ENCODE measurements at regions not wholly inside any gene's neighbourhood (a gene's known extent, or its start where the extent isn't known, plus 50 kb on each side); places are given as distances from the start of the nearest gene placed in this dataset.
"Not testable (repeated sequence)": the region's sequence is repeated elsewhere in the genome, so short reads cannot be mapped to it uniquely, and the experiment has no call there.

DNA sequence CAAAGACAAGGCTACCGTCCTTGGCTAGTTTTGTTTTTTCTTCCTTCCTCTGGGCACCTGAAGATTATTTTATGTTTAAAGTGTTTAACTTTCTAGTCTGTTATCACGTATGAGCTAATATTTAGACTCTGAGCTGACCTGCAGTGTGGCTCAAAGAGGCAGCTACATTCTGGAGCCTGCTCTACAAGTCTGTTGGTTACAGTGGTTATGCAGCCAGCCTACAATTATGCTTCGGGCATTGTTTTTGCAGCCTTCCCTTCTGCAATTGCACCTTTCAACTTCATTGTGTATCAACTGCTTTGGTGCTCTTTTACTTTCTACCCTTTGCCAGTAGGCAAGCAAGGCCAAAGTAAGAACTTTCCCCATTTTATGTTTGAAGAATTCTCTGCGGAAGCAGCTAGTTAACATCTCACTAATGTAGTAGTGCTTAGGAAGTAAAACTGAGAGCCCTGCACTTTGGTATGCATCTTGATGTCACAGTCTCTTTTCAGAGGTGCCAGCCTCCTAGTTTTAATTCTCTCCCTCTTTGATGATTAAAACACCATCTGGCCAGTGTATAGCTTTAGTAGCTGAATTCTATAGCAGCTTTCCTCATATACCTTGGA lies 322.1 kb downstream of the FAM170A start:
- TF ChIP-seq MYC (IDR thresholded peaks at IDR 0.05; ENCODE audit: low read depth, low read length), result no peak
- TF ChIP-seq, protein P1, sequence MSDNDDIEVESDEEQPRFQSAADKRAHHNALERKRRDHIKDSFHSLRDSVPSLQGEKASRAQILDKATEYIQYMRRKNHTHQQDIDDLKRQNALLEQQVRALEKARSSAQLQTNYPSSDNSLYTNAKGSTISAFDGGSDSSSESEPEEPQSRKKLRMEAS (IDR thresholded peaks at IDR 0.05; ENCODE audit: low read depth, low read length), result no peak
- DNase-seq (ENCODE audit: low read depth), result no peak
- no peak overlapping the region for H3K4me3 ChIP-seq (ENCODE audit: low read depth, low read length)

DNA sequence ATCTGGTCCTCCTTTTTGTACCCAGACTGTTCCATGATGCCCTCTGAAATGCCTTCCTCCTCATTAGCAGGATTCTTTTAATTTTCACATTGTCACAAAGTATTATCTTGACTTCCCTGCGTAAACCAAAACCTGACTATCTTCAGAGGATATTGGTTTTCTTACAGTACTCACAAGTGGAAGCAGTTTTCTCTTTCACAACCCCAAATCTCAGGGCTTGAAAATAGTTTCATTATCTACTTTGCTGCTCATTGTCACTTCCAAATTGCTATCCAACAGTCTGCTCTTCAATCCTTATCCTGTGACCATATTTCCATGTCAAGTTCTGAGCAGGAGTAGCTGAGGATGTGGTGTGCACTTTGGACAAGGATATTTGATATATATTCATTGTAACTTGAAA lies 324.1 kb downstream of the FAM170A start:
- H3K4me3 ChIP-seq (ENCODE audit: low read depth, low read length), result no peak overlapping the region
- DNase-seq (ENCODE audit: low read depth), result no peak
- TF ChIP-seq, protein P2, sequence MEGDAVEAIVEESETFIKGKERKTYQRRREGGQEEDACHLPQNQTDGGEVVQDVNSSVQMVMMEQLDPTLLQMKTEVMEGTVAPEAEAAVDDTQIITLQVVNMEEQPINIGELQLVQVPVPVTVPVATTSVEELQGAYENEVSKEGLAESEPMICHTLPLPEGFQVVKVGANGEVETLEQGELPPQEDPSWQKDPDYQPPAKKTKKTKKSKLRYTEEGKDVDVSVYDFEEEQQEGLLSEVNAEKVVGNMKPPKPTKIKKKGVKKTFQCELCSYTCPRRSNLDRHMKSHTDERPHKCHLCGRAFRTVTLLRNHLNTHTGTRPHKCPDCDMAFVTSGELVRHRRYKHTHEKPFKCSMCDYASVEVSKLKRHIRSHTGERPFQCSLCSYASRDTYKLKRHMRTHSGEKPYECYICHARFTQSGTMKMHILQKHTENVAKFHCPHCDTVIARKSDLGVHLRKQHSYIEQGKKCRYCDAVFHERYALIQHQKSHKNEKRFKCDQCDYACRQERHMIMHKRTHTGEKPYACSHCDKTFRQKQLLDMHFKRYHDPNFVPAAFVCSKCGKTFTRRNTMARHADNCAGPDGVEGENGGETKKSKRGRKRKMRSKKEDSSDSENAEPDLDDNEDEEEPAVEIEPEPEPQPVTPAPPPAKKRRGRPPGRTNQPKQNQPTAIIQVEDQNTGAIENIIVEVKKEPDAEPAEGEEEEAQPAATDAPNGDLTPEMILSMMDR (IDR thresholded peaks at IDR 0.05; ENCODE audit: low read depth, low read length), result no peak
- no peak for TF ChIP-seq MYC (IDR thresholded peaks at IDR 0.05; ENCODE audit: low read depth, low read length)
- TF ChIP-seq, protein P1 (IDR thresholded peaks at IDR 0.05; ENCODE audit: low read depth, low read length), result no peak
- TF ChIP-seq POLR2A (IDR thresholded peaks at IDR 0.05; ENCODE audit: extremely low read depth, insufficient read length), result no peak

DNA sequence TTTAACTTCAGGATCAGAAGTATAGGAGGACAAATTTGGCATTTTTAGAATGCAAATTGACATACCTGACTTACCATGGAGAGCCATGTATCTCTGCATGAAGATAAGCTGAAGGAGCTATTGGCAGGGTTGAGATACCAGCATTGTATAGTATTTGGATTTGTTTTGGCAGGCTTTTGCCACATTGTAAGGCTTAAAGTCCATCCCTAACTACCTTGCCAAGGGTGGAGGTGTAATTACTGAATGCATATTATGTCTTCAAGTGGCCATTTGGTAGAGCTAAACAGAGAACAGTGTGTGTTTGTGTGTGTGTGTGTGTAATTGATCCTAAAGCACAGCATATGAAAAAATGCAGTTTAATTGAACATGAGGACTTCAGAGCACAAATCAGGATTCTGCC lies 324.7 kb downstream of the FAM170A start:
- TF ChIP-seq POLR2A (IDR thresholded peaks at IDR 0.05; ENCODE audit: extremely low read depth, insufficient read length) (no peak), MYC (IDR thresholded peaks at IDR 0.05; ENCODE audit: low read depth, low read length) (no peak)
- TF ChIP-seq, protein P2 (IDR thresholded peaks at IDR 0.05; ENCODE audit: low read depth, low read length), result no peak
- TF ChIP-seq, protein P1 (IDR thresholded peaks at IDR 0.05; ENCODE audit: low read depth, low read length), result no peak
- H3K4me3 ChIP-seq (ENCODE audit: low read depth, low read length), result no peak overlapping the region

DNA sequence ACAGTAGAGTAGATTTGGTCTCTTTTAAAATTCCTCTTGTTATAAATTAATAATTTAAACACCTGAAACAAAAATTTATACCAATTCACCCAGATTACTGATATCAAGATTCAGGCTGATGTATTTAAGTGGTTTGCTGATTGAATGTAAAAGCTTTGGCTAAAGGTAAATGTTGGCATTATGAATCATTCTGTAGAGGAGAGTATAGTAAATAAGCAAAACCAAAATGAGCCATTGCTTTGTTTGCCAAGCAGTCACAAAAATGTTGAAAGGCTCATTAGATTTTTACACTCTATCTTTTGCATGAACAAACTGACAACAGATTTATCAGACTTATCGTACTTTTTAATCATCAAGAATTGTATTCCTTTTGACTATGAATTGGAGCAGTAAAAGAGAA lies 332.6 kb downstream of the FAM170A start:
- H3K4me3 ChIP-seq (ENCODE audit: low read depth, low read length), result no peak overlapping the region
- TF ChIP-seq POLR2A (IDR thresholded peaks at IDR 0.05; ENCODE audit: extremely low read depth, insufficient read length), result no peak
- TF ChIP-seq MYC (IDR thresholded peaks at IDR 0.05; ENCODE audit: low read depth, low read length), result no peak
- TF ChIP-seq, protein P1 (IDR thresholded peaks at IDR 0.05; ENCODE audit: low read depth, low read length), result no peak
- TF ChIP-seq, protein P2 (IDR thresholded peaks at IDR 0.05; ENCODE audit: low read depth, low read length), result no peak
- no peak for DNase-seq (ENCODE audit: low read depth)

More for the DNA sequence above, 324.7 kb downstream of the FAM170A start:
- DNase-seq (ENCODE audit: low read depth), result no peak

DNA sequence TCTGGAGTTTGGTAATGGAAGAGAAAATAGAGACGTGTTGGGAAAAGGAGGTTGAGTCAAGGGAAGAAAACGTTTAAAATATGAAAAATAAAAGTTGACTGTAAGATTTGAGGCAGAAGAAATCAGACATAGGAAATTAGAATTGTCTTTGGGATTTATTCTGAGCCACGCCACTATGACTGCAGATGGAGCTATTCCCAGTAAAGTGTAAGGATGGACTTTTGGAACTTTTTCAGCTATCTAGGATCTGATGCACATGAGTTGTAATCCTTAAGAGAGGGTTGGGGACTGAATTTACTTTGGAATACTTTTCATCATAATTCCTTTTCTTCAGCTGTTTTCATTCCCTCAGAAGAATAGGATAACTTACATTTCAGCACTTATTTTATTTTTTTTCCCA lies 336.7 kb downstream of the FAM170A start:
- TF ChIP-seq MYC (IDR thresholded peaks at IDR 0.05; ENCODE audit: low read depth, low read length) (no peak), POLR2A (IDR thresholded peaks at IDR 0.05; ENCODE audit: extremely low read depth, insufficient read length) (no peak)
- TF ChIP-seq, protein P1 (IDR thresholded peaks at IDR 0.05; ENCODE audit: low read depth, low read length), result no peak
- TF ChIP-seq, protein P2 (IDR thresholded peaks at IDR 0.05; ENCODE audit: low read depth, low read length), result no peak
- no peak for DNase-seq (ENCODE audit: low read depth)
- no peak overlapping the region for H3K4me3 ChIP-seq (ENCODE audit: low read depth, low read length)

DNA sequence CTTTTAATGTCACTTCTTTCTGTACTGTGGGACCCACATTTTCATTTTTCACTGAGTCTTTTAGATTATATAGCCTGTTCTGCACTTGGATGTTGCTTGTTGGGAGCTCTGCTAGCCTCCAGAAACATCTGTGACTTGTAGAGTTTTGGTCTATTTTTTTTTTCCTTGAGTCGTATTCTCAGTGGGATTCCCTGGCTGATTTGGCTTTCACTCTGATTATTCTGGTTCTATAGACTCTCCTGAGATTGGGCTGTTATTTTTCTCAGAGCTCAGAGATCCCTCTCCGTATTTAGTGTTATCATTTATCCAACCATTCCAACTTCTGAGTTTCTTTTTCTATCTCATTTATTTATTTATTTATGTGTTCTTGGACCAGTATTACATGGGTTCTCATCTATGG lies 339.3 kb downstream of the FAM170A start:
- TF ChIP-seq, protein P2 (IDR thresholded peaks at IDR 0.05; ENCODE audit: low read depth, low read length), result no peak
- TF ChIP-seq, protein P1 (IDR thresholded peaks at IDR 0.05; ENCODE audit: low read depth, low read length), result no peak
- TF ChIP-seq POLR2A (IDR thresholded peaks at IDR 0.05; ENCODE audit: extremely low read depth, insufficient read length), result no peak
- TF ChIP-seq MYC (IDR thresholded peaks at IDR 0.05; ENCODE audit: low read depth, low read length), result no peak
- no peak for DNase-seq (ENCODE audit: low read depth)
- H3K4me3 ChIP-seq (ENCODE audit: low read depth, low read length), result no peak overlapping the region

DNA sequence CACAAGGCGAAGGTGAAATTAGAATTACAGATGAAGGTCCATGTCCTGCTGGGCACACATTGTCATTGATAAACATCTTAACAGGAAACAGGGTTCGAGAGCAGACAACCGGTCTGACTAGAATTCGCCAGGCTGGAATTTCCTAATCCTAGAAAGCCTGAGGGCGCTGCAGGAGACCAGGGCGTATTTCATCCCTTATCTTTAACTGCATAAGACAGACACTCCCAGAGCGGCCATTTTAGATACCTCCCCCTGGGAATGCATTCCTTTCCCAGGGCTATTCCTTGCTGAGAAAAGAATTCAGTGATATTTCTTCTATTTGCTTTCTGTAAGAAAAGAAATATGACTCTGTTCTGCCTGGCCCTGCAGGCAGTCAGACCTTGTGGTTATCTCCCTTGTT lies 357.7 kb downstream of the FAM170A start:
- DNase-seq (ENCODE audit: low read depth); H3K4me3 ChIP-seq (ENCODE audit: low read depth, low read length): not testable (repeated sequence)

Measured in NB4 (cell line).